Heart right ventricle (tissue), 16 donors: ENCODE measurements at regions not wholly inside any gene's neighbourhood (a gene's known extent, or its start where the extent isn't known, plus 50 kb on each side); places are given as distances from the start of the nearest gene placed in this dataset.

Experiments
- ATAC-seq, 8 donors: fragments of 200-7000 bp; cut with Tn5 transposase; one replicate each; pipeline ENCODE4 v1.9.1; 2020; ENCODE audit warnings: mild to moderate bottlenecking in 8 of 8, moderate library complexity in 8 of 8, moderate number of reproducible peaks in 1 of 8
- DNase-seq, 2 donors: peaks; one replicate each; pipeline ENCODE4 v3.0.0-alpha.2; 2020
- H3K27ac ChIP-seq, 10 donors: fragments of 200-600 bp; sonication (generic) in 2 of 10; one replicate each; pipeline versions ENCODE4 v1.5.0 to v1.8.0; 2020 to 2022; ENCODE audit warnings: mild to moderate bottlenecking in 3 of 10
- H3K27me3 ChIP-seq, 7 donors: fragments of 200-600 bp; one replicate each; pipeline ENCODE4 v1.8.0; 2021 to 2022; ENCODE audit warnings: mild to moderate bottlenecking in 2 of 7
- H3K36me3 ChIP-seq, 9 donors: fragments of 200-600 bp; sonication (generic) in 1 of 9; one replicate each; pipeline versions ENCODE4 v1.5.0 to v1.8.0; 2020 to 2022; ENCODE audit warnings: mild to moderate bottlenecking in 2 of 9
- H3K4me1 ChIP-seq, 9 donors: fragments of 200-600 bp; sonication (generic) in 1 of 9; one replicate each; pipeline versions ENCODE4 v1.5.0 to v1.8.0; 2020 to 2022; ENCODE audit warnings: mild to moderate bottlenecking in 4 of 9
- H3K4me3 ChIP-seq, 10 donors: fragments of 200-600 bp; sonication (generic) in 2 of 10; one replicate each; pipeline versions ENCODE4 v1.5.0 to v1.8.0; 2020 to 2022; ENCODE audit warnings: mild to moderate bottlenecking in 7 of 10, moderate library complexity in 2 of 10
- H3K9me3 ChIP-seq, 11 donors: fragments of 200-600 bp in 10 of 11; sonication (generic) in 2 of 11; one replicate each; pipeline versions ENCODE4 v1.5.0 to v1.8.0; 2013 to 2022; ENCODE audit warnings: mild to moderate bottlenecking in 2 of 11, control low read depth in 1 of 11, moderate library complexity in 1 of 11
- CTCF ChIP-seq, 9 donors: fragments of 200-600 bp; sonication (generic) in 2 of 9; IDR thresholded peaks; one replicate each; pipeline versions ENCODE4 v1.5.0 to v1.8.0; 2021 to 2022; ENCODE audit warnings: antibody characterized with exemption in 9 of 9, mild to moderate bottlenecking in 5 of 9, moderate library complexity in 1 of 9
- WGBS, 2 donors: extraction: QIAGEN DNeasy Blood & Tissue Kit; methylation state at CpG; one replicate each; pipeline ENCODE4 v1.1.7; 2013; ENCODE audit warnings: inconsistent platforms in 1 of 2; 5-methylcytosine and 5-hydroxymethylcytosine counted together
- intact Hi-C, 10 donors: fragments of 100-400 bp; cut with DNase I; formaldehyde crosslinking; loops; one replicate each; pipeline versions ENCODE4 v1.11.1 to v1.14.2; 2022
- donor health status: Arrhythmogenic right ventricular cardiomyopathy.
- donor health status: ischemic (EF 13 %, LVEDD 7.1; RV severe dilation, severe dysfunction).
- donor health status: healthy with polysubstance abuse.
- donor health status: DM: no; HTN: yes; CAD: no.
- donor health status: DM: no; HTN: no; CAD: no.
- donor health status: ischemic (EF 25% LVEDD 6.9; RV normal size, moderate dysfunction).
- donor health status: ischemic (EF 25% LVEDD 5.7; RV mildly dilated, moderate dysfunction).
- donor health status: healthy.
- donor health status: DM: yes; HTN: yes; CAD: no.
- donor health status: Ischemic cardiomyopathy.
- donor health status: ischemic (EF 35%, LVEDD 5.7; RV mildly dilated, moderate dysfunction).
- donor health status: nonischemic (EF 11% LVEDD 7.7; RV severe dilation, severe dysfunction).
- donor health status: DM: yes; HTN: yes; CAD: no.
- donor health status: PGD.
- donor health status: ischemic (EF 29% LVEDD 5.4; RV normal size, mild dysfunction).
- donor health status: nonischemic (EF 23%, LVEDD 6.1; RV moderate dilation, normal function).

- Histone ChIP-seq H3K36me3 (no peaks in the 10 kb centered on the region), H3K27ac (no peak overlapping the region), H3K9me3 (peaks cover 0 to 7% (median 0%) of the 10 kb centered on the region in 11 donors), H3K27me3 (peaks cover 0 to 5% (median 0%) of the 10 kb centered on the region in 7 donors), H3K4me3 (no peak overlapping the region), H3K4me1 (no peaks in the 10 kb centered on the region)
- intact Hi-C loops = no loop called here
- no peak for TF ChIP-seq CTCF (IDR thresholded peaks at IDR 0.05)
- DNase-seq (no peak), ATAC-seq (no peak)
- 77 to 78% methylated on average over 3 of the region's 3 CpGs for WGBS, 2 donors
Measured at GRCh38 chr6:95071464-95071863, 505.9 kb upstream of the MANEA start.

- intact Hi-C loops = no loop called here
- Histone ChIP-seq H3K36me3 (no peaks in the 10 kb centered on the region), H3K27me3 (peaks cover 0 to 5% (median 0%) of the 10 kb centered on the region in 7 donors), H3K4me3 (no peak overlapping the region), H3K9me3 (no peaks in the 10 kb centered on the region), H3K27ac (no peak overlapping the region), H3K4me1 (no peaks in the 10 kb centered on the region)
- no peak for TF ChIP-seq CTCF (IDR thresholded peaks at IDR 0.05)
- ATAC-seq = no peak
- 45 to 74% methylated on average over 1 of the region's 1 CpG for WGBS, 2 donors
- DNase-seq = no peak
Measured at GRCh38 chr6:95078457-95078856, 498.9 kb upstream of the MANEA start.

GRCh38 chr6:95081231-95081630 is 496.1 kb upstream of the MANEA start:
- Histone ChIP-seq H3K9me3 (no peaks in the 10 kb centered on the region), H3K4me1 (no peaks in the 10 kb centered on the region), H3K4me3 (no peak overlapping the region), H3K27ac (no peak overlapping the region), H3K27me3 (no peaks in the 10 kb centered on the region), H3K36me3 (no peaks in the 10 kb centered on the region)
- WGBS, 2 donors = 20 to 21% methylated on average over 2 of the region's 2 CpGs
- no peak for TF ChIP-seq CTCF (IDR thresholded peaks at IDR 0.05)
- DNase-seq (no peak), ATAC-seq (no peak)
- intact Hi-C loops = no loop called here

- intact Hi-C loops = no loop called here
- ATAC-seq = no peak
- H3K4me1 ChIP-seq = no peaks in the 10 kb centered on the region
- H3K27me3 ChIP-seq = no peaks in the 10 kb centered on the region
- DNase-seq = no peak
- WGBS, 2 donors = 82 to 85% methylated on average over 2 of the region's 2 CpGs
- TF ChIP-seq CTCF (IDR thresholded peaks at IDR 0.05) = no peak
- no peak overlapping the region for H3K27ac ChIP-seq
- H3K9me3 ChIP-seq = no peaks in the 10 kb centered on the region
- H3K36me3 ChIP-seq = no peaks in the 10 kb centered on the region
- no peak overlapping the region for H3K4me3 ChIP-seq
Measured at GRCh38 chr6:95081949-95082348, 495.4 kb upstream of the MANEA start.

GRCh38 chr6:95083506-95083905 is 493.8 kb upstream of the MANEA start:
- WGBS, 2 donors = 89 to 90% methylated on average over 12 of the region's 12 CpGs
- ATAC-seq (no peak), DNase-seq (no peak)
- no peak overlapping the region for H3K4me3 ChIP-seq
- intact Hi-C loops = no loop called here
- peaks cover 0 to 4% (median 0%) of the 10 kb centered on the region in 9 donors for H3K4me1 ChIP-seq
- H3K27me3 ChIP-seq = no peaks in the 10 kb centered on the region
- H3K36me3 ChIP-seq = no peaks in the 10 kb centered on the region
- no peak for TF ChIP-seq CTCF (IDR thresholded peaks at IDR 0.05)
- H3K27ac ChIP-seq = no peak overlapping the region
- H3K9me3 ChIP-seq = no peaks in the 10 kb centered on the region
